ENCODE measurements at regions not wholly inside any gene's neighbourhood (a gene's known extent, or its start where the extent isn't known, plus 50 kb on each side); places are given as distances from the start of the nearest gene placed in this dataset.
A peak's percentile ranks its signal among the peaks of the same experiment; 100 is the strongest.

GRCh38 chr4:18882468-18882867 is 860.9 kb upstream of the LCORL start:
- DNase-seq (ENCODE audit: low read depth, low spot score), result no peak

GRCh38 chr4:18881556-18881955 is 860.0 kb upstream of the LCORL start:
- DNase-seq (ENCODE audit: low read depth, low spot score), result no peak

- DNase-seq (ENCODE audit: low read depth, low spot score), result no peak
Measured at GRCh38 chr4:18880871-18881270, 859.3 kb upstream of the LCORL start.

GRCh38 chr4:18878561-18878960 is 857.0 kb upstream of the LCORL start:
- DNase-seq (ENCODE audit: low read depth, low spot score), result no peak

- no peak for DNase-seq (ENCODE audit: low read depth, low spot score)
Measured at GRCh38 chr4:18869166-18869565, 847.6 kb upstream of the LCORL start.

- DNase-seq (ENCODE audit: low read depth, low spot score), result no peak
Measured at GRCh38 chr4:18860836-18861530, 839.4 kb upstream of the LCORL start.

GRCh38 chr4:18859468-18859867 is 837.9 kb upstream of the LCORL start:
- no peak for DNase-seq (ENCODE audit: low read depth, low spot score)

GRCh38 chr4:18858229-18858922 is 836.8 kb upstream of the LCORL start:
- DNase-seq (ENCODE audit: low read depth, low spot score), result no peak

- no peak for DNase-seq (ENCODE audit: low read depth, low spot score)
Measured at GRCh38 chr4:18850867-18851266, 829.3 kb upstream of the LCORL start.

GRCh38 chr4:18847249-18847890 is 825.8 kb upstream of the LCORL start:
- DNase-seq (ENCODE audit: low read depth, low spot score), result no peak

- DNase-seq (ENCODE audit: low read depth, low spot score), result no peak
Measured at GRCh38 chr4:18846313-18846712, 824.8 kb upstream of the LCORL start.

GRCh38 chr4:18844726-18845125 is 823.2 kb upstream of the LCORL start:
- no peak for DNase-seq (ENCODE audit: low read depth, low spot score)

GRCh38 chr4:18842431-18842830 is 820.9 kb upstream of the LCORL start:
- DNase-seq (ENCODE audit: low read depth, low spot score), result no peak

GRCh38 chr4:18840481-18840880 is 818.9 kb upstream of the LCORL start:
- peak; percentile 12 for DNase-seq (ENCODE audit: low read depth, low spot score)

GRCh38 chr4:18816228-18816895 is 794.8 kb upstream of the LCORL start:
- no peak for DNase-seq (ENCODE audit: low read depth, low spot score)

GRCh38 chr4:18815779-18816173 is 794.2 kb upstream of the LCORL start:
- no peak for DNase-seq (ENCODE audit: low read depth, low spot score)

GRCh38 chr4:18815081-18815778 is 793.7 kb upstream of the LCORL start:
- no peak for DNase-seq (ENCODE audit: low read depth, low spot score)

GRCh38 chr4:18813771-18814170 is 792.2 kb upstream of the LCORL start:
- DNase-seq (ENCODE audit: low read depth, low spot score), result no peak

- no peak for DNase-seq (ENCODE audit: low read depth, low spot score)
Measured at GRCh38 chr4:18813055-18813454, 791.5 kb upstream of the LCORL start.

GRCh38 chr4:18803781-18804180 is 782.2 kb upstream of the LCORL start:
- no peak for DNase-seq (ENCODE audit: low read depth, low spot score)

GRCh38 chr4:18798123-18798522 is 776.6 kb upstream of the LCORL start:
- DNase-seq (ENCODE audit: low read depth, low spot score), result no peak

GRCh38 chr4:18795794-18796193 is 774.2 kb upstream of the LCORL start:
- DNase-seq (ENCODE audit: low read depth, low spot score), result no peak

Measured in smooth muscle cell of the brain vasculature (primary cell).